Endothelial cell of hepatic sinusoid (primary cell): ENCODE measurements at regions not wholly inside any gene's neighbourhood (a gene's known extent, or its start where the extent isn't known, plus 50 kb on each side); places are given as distances from the start of the nearest gene placed in this dataset.

ENCODE experiments used
- in situ Hi-C: cut with HindIII; loops from 2 replicates; pipeline ENCODE4 v1.10.0; 2017; ENCODE audit warnings: low sequenced_read_pairs

- in situ Hi-C loops, result no loop called here
Measured at GRCh38 chr13:76829572-76830327, 56.5 kb downstream of the KCTD12 start.

DNA sequence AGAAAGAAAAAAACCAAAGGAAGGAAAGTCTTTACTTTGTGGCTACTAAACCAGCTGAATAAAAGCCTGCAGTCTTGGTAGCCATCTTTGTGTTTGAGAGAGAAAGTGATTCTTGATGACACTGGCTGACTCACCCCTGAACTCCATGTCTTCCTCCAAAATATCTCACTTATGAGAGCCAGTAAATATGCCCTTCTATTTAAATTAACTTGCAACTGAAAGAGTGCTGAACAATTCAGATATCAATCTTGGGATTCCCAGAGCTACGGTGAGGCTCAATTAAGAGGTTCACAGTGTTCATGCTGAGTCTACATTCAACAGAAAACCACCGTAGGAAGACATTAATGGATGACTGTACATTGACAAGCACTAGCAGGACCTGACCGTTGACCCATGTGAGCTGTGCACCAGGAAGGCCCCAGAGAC is 57.9 kb downstream of the KCTD12 start:
- in situ Hi-C loops, result no loop called here

GRCh38 chr13:76826527-76826926 is 59.7 kb downstream of the KCTD12 start:
- in situ Hi-C loops, result no loop called here

DNA sequence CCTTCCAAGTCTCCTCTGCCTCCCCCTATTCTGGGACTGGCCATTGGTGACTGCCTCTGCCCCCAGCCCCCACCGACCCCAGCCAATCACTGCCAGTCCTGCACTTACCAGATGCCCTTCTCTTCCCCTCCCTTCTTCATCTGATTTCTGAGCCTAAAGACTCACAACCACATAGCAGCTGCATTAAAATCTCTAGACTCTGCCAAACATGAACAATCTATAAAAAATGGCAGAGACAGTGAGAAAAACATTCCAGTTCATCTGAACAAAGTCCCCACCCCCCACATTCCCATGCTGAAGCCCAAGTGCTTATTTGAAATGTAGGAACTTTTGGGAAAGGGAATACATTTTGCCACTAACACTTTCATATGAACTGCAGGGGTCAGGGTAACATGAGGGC is 60.8 kb downstream of the KCTD12 start:
- in situ Hi-C loops, result no loop called here

GRCh38 chr13:76823969-76824368 is 62.2 kb downstream of the KCTD12 start:
- in situ Hi-C loops, result loop anchor here (5.0 kb wide), 2 partner anchors 73 to 162 kb away; no protein-coding TSS in a partner anchor

DNA sequence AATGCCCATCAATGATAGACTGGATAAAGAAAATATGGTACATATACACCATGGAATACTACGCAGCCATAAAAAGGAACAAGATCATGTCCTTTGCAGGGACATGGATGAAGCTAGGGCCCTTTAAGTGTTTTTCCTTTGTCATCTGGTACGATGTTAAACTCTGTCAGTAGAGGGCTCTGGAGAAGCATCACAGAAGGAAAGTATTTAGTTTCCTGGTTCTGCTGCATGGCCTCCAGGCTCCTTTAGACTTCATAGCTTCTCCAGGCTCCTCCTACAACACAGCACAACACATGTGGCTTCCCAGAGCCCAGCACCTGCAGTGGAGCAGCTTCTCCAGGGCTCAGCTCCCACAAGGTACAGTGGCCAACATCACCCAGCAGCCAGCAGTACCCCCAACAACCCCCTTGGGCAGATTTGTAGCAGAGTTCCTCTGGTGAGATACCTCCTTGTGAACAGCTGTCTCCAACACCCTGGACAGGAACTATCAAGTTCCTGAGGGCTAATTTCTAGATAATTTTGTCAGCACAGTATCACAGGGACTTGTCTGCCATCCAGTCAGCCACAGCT is 63.4 kb downstream of the KCTD12 start:
- in situ Hi-C loops, result loop anchor here (5.0 kb wide), 2 partner anchors 75 to 160 kb away; no protein-coding TSS in a partner anchor

GRCh38 chr13:76821222-76821621 is 65.0 kb downstream of the KCTD12 start:
- in situ Hi-C loops, result loop anchor here (5.0 kb wide), 2 partner anchors 76 to 159 kb away; no protein-coding TSS in a partner anchor

DNA sequence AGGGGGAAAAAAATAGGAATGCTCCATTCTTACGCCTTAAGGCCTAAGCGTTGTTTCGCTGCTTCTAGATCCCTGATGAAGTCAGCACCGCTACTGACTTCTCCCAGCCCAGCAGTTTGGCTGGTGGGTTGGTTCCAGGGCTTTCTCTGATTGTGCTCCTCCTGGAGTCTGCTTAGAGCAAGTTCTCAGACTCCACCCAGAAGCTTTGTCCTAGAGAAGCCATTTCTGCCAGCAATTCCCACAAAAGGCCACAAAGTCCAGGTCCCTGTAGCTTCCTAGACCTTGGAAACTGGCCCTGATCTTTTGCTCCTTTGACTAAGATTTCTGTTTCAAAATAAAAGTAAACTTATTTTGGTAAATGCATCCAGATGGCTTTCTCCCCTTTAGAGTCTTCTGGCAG is 65.4 kb downstream of the KCTD12 start:
- in situ Hi-C loops, result loop anchor here (5.0 kb wide), 2 partner anchors 77 to 158 kb away; no protein-coding TSS in a partner anchor

- in situ Hi-C loops, result no loop called here
Measured at GRCh38 chr13:76816394-76816793, 69.8 kb downstream of the KCTD12 start.

GRCh38 chr13:76815344-76815743 is 70.9 kb downstream of the KCTD12 start:
- in situ Hi-C loops, result no loop called here

DNA sequence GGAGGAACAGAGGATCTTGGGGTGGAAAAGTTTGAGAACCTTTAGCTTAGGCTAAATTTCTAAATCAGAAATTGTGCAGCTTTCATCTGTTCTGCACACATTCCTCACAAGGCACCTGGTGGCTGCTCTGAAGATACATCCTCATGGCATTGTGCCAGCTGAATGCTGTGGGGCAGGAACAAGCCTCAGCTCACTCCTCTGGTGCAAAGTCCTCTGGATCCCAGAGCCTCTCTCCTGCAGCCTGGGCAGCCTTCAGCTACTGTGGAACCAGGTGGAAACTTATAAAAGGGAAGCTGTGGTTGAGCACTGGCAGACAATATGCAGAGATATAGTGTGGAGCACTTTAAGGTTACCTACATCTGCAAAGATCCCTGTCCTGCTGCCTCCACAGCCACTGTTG is 72.3 kb downstream of the KCTD12 start:
- in situ Hi-C loops, result no loop called here

DNA sequence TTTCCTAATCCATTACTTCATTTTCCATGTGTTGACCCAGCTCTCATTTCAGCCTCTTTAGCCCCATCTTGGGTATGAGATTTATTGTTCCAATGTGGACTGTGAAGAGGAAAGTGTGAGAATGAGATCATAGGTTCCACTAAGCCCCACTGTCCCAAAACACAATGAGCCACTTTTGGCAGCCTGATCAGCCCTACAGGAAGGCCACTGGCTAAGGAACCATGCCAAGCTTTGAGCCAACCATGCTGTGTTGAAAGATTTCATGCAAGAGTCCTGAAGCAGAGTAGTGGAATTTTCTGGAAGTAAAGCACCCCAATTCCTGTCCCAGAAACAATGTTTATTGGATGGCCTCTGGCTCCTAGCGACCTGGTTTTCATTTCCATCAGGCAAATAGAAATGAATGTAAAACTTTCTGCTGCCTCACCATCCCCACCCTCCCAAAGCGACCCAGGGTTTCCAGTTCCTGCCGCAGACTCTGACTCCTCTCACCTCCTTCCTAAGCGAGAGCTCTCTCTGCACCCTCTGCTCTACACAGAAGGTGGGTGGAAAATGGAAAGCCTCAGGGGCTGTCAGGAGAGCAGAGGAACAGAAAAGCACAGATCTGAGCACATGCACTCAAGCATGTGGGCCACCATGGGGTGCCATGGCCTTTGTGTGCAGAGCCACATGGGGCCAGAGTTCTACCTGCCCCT is 73.1 kb downstream of the KCTD12 start:
- in situ Hi-C loops, result no loop called here

- in situ Hi-C loops, result no loop called here
Measured at GRCh38 chr13:76812206-76812897, 73.9 kb downstream of the KCTD12 start.

GRCh38 chr13:76809389-76809788 is 76.8 kb downstream of the KCTD12 start:
- in situ Hi-C loops, result no loop called here

DNA sequence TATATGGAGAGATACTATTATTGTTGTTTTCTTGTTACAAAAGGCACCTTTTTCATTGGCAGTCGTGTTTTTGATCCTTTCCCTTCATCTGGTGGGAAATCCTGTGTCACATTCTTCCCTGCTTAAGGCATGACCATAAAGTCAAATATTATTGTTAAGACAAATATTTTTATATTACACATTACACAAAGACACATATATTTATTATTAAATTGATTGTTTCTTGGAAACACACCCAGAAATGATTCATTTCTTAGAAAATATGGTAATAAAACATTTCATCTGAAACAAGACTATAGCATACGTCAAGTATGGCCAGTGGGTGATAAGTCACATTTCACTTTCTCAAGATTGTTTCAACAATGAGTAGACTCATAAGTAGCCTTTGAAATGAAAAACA is 77.3 kb downstream of the KCTD12 start:
- in situ Hi-C loops, result no loop called here

DNA sequence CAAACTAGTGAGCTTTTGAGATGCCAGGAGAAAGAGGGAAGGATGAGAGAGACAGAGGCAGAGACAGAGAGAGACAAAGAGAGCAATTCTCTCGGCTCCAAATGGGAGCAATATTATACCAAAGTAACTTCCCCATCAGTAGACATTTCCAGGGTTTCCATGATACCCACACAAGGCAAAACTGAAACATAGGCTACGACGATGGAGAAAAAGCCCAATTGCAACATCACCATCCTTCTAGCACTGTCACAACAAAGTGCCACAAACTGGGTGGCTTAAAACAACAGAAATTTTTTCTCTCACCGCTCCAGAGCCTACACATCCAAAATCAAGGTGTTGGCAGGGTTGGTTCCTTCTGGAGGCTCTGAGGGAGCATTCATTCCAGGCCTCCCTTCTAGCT is 81.4 kb downstream of the KCTD12 start:
- in situ Hi-C loops, result no loop called here

DNA sequence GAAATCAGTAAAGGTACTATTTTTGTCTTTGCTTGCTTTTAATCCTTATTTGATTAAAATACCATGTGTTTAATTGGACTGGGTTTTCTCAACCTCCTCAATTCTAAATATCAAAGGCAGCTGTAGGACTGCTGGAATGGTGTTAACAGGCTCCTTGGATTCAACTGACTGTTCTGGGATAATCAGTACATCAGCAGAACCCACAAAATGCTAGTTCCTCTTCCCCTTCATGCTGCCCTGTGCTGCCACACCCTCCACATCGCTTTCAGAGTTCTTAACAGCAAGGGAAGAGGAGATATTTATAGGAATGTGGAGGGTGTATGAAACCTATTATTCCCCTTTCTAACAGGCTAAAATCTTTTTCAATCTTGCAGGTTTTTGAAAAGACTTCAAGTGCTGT is 82.4 kb downstream of the KCTD12 start:
- in situ Hi-C loops, result no loop called here

GRCh38 chr13:76800943-76801342 is 85.3 kb downstream of the KCTD12 start:
- in situ Hi-C loops, result no loop called here

GRCh38 chr13:76799696-76800095 is 86.5 kb downstream of the KCTD12 start:
- in situ Hi-C loops, result no loop called here

DNA sequence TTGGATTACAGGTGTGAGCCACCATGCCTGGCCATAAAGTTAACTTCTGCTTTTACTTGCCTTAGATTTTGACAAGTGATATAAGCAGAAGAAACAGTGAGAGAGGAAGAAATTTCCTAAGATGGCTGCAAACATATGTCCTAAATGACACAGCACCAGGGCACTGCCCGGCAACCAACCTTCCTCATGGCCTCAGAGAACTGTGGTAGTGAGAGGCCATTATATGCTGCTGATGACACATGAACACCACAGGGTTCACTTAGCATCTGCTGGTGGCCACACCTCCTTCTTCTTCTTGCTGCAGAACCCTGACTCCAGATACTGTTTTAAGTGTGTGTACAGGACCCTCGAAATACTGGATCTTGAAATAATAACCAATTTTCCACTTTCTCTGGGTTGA is 88.2 kb downstream of the KCTD12 start:
- in situ Hi-C loops, result no loop called here

DNA sequence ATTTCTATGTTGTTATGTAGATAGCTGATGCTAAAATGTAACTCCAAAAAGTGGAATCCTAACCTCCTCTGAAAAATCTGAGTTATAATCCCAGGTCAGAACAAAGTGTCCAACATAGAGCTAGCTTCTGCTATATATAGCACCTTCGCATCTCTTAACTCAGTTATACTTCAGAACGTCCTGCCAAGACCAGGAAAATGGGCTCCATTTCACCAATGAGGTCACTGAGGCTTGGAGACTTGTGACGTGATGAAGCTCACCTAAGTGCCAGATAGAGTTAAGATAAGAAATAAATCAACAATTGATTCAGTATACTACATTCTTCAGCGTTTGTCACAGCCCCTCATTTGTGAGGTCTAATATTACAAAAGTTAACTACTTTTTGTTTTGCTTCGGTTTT is 88.8 kb downstream of the KCTD12 start:
- in situ Hi-C loops, result no loop called here
